NCI-H1048 (cell line): ENCODE measurements at regions not wholly inside any gene's neighbourhood (a gene's known extent, or its start where the extent isn't known, plus 50 kb on each side); places are given as distances from the start of the nearest gene placed in this dataset.
"Not testable (repeated sequence)": the region's sequence is repeated elsewhere in the genome, so short reads cannot be mapped to it uniquely, and the experiment has no call there.

Experiments used
- DNase-seq: peaks from one replicate; lab custom pipeline; 2025; lab: John Stamatoyannopoulos, UW

DNA sequence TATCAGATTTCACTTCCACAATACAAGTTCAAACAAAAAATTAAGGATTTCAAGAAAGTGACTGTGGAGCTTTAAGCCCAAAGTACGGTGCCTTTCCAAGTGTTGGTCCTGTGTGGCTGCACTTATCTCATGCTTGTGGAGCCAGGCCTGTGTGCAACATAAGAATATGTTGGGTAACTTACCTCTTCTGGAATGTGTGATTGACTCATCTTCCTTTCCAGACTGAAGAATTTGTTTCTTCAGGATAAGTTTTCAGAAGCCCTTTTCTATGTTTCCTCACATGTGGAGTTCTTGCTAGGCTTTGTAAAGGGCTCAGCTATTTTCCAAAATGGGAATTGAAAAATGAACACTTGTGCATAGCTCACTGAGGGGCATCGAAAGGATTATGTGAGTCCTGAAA is 485.1 kb upstream of the PAPPA start:
- no peak for DNase-seq

DNA sequence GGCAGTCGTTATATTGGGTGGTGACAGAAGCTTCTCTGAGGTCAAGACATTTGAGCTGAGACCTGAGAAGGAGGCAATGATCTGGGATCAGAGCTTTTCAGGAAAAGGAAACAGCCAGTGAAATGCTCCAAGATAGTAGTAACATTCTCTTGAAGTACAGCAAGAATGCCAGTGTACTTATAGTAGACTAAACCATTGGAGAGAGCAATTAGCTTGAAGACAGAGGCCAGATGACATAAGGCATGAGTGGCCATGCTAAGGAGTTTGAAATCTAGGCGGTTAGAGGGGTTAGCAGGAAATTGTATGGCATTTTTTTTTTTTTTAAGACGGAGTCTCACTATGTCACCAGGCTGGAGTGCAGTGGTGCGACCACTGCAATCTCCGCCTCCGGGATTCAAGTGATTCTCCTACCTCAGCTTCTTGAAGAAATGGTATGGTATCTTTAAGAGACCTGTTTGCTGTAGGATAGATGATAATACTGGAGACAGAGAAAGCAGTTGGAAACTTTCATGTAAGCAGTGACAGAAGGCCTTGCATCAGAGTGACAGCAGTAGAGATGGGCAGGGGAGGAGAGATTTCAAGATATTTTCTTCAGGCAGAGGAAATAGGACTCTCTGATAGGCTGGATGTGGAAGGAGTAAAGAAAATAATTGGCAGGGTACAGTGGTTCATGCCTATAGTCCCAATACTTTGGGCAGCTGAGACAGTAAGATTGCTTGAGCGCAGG is 482.2 kb upstream of the PAPPA start:
- DNase-seq = no peak

DNA sequence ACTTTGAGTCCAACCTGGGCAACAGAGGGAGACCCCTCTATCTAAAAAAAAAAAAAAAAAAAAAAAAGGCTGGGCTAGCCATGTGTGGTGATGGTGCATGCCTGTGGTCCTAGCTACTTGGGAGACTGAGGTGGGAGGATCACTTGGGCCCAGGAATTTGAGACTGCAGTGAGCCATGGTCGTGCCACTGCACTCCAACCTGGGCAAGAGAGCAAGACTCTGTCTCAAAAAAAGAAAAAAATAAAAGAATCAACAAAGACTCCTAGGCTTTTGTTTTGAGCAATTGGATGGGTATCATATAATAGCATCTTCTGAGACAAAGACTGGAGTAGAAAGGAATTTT is 481.7 kb upstream of the PAPPA start:
- DNase-seq = no peak

DNA sequence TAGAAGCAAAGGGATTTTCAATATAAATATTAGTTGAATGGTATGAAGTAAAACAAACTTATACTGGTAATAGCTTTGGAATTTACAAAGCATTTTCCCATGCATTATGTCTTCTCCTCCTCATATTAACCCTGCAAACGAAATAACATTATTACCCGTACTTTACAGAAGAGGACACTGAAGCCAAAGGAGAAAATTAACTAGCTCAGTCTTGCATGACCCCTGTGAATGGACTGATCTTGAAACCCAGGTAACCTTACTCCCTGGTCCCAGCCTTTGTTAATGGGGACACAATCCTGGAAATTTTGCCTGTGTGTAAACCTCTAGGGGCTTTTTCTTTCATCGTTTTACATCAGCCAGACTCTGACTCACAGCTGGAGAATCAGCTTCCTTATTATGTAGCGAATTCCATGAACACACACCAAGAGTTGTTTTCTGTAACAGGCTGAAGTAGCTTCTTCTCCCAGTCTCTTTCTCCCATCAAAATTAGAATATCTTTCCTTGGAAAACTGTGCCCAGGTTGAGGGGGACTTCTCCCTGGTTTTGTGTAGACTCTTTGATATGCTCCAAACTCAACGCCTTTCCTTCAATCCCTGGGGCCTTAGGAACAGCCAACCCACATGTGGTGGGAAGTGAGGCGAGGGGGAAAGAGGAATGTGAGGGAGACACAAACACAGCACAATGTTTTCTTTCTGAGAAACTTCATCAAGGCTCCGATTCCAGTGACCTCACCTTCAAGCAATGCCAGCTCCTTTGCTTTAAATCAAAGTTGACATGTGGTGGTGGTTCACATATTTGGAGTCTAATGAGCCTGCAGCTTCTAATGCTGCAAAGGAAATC is 480.9 kb upstream of the PAPPA start:
- DNase-seq = no peak

DNA sequence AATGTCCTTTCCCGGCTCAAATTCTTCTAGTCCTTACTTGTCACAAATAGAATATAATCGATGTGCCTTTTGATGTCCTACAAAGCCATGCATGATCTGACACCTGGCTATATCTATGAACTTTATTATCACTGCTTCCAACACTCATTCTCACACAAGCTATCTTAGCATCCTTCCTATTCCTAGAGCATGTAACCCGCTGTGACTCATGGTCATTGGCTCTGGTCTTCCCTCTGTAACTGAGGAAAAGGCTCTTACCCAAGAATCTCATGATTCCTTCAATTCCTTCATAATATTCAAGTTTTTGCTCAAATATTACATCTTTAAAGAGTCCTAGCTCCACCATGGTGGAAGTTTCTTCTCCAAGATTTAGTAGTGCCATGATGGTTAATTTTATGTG is 480.0 kb upstream of the PAPPA start:
- no peak for DNase-seq

DNA sequence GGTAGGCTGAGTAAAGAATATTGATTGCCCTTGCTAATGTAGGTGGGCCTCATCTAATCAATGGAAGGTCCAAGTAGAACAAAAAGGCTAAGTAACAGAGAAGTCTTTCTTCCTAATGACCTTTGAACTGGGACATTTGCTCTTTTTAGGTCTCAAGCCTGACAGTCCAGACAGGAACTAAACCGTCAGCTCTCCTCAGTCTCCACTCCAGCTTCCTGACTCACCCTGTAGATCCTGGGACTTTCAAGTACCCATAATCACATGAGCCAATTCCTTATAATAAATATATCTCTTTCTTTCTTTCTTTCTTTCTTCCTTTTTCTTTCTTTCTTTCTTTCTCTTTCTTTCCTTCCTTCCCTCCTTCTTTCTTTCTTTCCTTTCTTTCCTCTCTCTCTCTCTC is 479.5 kb upstream of the PAPPA start:
- DNase-seq = no peak

DNA sequence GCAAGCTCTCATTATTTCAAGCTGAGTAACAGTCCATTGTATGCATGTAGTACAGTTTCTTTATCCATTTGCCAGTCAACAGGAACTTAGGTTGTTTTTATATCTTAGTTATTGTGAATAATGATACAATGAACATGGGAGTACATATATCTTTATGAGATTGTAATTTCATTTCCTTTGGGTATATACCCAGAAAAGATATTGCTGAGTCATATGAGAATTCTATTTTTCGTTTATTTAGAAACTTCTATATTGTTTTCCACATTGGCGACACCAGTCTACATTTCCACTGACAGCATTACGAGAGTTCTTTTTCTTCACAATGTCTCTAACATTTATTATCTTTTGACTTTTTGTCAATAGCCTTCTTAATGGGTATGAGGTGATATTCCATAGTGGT is 477.8 kb upstream of the PAPPA start:
- DNase-seq = no peak

DNA sequence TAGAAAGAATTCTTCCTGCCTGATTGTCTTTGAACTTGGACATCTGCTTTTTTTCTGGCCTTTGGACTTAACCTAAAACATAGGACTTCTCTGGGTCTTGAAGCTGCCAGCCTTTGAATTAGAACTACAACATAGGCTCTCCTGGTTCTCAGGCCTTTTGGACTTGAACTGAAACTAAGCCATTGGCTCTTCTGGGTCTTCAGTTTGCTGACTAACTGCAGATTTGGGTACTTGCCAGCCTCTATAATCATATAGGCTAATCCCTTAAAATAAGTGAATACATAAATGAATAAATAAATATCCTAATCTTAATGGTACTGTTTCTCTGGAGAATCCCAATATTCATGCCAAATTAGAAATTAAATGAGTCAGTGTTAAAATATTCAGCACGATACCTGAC is 473.4 kb upstream of the PAPPA start:
- no peak for DNase-seq

DNA sequence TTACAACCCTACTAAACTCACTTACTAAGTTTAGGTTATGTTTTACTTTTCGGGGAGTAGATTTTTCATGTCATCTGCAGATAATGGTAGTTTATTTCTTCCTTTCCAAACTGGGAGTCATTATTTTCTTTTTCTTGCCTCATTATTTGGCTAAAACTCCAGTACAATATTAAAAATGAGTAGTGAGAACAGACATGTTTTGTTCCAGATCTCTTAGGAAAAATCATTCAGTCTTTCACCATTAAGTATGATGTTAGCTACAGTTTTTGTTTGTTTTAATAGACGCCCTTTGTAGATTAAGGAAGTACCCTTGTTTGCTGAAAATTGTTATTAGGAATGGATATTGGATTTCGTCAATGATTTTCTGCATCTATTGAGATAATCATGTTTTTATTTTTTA is 472.0 kb upstream of the PAPPA start:
- DNase-seq = no peak

DNA sequence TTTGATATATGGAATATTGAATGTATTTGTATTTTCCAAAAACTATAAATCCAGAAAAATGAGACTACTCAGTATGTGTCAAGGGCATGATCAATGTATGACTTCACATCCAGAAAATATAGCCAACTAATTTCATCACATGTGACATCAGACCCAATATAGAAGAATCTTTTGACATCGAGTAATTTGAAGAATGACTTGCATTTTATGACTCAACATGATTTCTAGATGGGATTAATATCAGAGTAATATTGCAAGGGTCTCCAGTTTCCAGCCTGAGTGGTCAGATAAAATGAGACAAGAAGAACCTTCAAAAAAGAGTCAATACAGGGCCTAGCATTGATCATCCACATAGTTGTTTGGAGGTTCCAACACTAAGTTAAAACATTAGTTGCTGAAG is 467.5 kb upstream of the PAPPA start:
- DNase-seq = no peak

DNA sequence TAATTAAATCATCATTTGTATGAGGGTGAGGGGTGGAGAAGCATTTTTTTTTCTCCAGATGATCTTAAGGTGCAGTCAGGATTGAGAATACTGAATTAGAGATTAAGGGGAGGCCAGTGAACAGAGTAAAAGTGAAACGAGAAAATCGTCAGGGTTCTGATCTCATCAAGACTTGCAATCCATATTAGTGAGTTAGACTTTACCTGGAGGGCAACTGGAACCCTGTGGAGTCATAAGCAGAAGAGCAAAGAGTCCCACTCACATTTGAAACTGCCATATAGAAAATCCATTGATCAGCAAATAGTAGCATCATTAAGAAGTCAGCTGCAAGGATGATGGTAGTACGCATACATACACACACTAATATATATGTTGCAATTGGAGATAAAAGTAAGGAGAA is 466.2 kb upstream of the PAPPA start:
- no peak for DNase-seq

DNA sequence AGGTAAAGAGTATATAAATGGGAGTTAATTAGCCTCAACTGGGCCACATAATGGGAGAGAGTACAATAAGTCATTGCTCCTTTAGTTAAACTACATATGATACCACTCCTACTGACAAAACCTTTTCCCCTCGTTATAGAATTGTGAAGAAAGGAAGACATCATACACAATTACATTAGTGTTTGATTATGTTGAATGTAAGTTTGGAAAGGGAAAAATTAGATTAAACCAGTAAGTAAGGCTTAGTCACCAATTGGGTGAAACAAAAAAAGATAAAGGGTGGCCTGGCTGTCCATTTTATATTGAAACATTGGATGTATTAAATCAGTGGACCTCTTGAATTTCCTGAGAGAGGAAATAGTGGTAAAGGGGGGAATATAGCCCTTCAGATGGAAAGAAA is 464.3 kb upstream of the PAPPA start:
- no peak for DNase-seq

DNA sequence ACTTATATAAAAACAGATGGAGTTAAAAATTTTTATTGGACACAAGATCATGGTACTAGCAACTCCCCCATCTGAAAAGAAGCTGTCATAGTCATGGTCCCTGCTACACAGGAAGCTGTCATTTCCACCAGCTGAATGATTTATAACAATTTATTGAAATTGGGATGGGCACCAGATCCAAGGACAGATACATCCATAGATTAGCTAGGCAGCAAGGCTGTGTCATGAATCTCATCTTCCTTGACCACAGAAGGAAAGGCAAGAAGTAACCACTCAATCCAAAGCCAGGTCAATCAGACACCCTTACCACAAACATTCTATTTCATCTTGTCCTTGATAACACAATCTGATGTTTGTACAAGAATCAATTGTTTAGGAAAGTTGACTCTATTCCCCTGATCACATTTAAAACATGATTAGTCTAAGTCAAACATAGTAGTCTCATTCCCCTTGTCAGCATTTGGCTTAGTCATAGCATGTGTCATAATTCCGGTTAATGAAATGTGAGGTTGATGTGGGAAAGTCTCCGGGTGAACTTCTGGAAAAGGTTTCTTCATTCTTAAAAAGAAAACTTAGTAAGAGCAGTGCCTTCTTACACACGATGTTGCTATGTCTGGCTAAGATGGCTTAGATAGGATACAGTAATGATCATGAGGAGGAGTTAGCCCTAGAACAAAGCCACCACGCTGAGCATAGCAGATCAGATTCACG is 462.6 kb upstream of the PAPPA start:
- DNase-seq = no peak

DNA sequence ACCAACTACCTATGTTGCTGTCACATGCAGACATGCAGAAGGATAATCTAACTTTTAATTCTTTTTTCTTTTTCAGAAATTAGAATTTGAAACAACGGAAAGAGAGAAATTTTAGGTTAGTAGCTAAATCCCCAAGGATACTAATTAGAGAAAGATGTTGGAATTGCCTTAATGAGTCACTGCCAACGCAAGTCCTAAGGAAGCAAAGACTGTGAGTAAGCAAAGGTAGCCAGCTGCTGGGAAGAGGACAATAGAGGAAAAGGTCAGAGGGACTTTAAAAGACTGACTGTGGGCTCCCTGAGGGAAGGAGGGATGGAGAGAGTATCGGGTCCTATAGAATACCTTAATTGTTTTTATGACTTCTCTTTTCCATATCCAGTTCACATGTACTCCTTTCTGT is 461.9 kb upstream of the PAPPA start:
- no peak for DNase-seq

DNA sequence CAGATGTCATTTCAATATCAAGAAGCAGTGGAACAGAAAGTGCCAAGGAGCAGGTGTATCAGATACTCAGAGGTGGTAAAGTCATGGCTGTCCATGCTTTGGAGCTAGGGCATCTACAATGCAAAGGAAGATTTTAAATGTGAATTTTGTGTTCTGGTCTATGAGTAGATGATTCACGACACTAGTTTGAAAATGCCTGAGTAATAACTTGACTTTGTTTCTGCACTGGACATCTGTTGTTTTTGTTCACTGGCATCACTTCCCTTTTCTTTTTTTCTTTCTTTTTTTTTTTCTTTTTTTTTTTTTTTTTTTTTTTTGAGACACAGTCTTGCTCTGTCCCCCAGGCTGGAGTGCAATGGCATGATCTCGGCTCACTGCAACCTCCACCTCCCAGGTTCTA is 460.7 kb upstream of the PAPPA start:
- not testable (repeated sequence) for DNase-seq

DNA sequence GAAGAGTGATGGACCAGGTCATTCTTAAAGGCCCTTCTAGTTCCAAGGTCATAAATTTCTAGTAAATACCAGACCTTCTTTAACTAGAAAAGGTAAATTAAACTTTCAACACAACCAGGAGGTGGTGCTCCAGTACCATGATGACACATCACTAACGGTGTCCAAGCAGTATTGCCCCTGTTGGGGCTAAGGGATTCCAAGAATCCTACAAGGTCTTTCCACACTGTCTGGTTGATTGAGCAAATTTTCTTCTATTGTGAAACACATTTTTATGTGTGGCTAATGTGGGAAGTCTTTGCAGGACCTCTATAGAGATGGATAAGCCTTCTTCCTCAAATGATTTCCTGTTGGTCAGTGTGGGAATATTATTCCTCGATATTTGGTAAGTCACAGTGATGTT is 459.6 kb upstream of the PAPPA start:
- no peak for DNase-seq

DNA sequence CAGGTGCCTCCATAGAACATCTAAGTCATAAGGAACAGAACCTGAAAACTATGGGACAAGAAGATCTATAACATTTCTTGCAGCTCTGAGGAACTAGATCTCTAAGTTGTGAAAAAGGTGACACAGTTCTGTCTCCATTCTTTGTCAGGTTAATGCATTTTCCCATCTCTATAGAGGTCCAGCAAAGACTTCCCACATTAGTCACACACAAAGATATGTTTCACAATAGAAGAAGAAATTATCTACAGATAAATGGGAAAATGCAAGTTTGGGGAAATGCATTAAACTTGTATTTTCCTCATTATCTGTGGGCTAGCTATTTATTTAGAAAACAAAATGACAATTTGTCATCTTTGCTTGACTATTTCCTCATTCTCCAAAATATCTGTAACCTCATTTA is 458.6 kb upstream of the PAPPA start:
- DNase-seq = no peak

DNA sequence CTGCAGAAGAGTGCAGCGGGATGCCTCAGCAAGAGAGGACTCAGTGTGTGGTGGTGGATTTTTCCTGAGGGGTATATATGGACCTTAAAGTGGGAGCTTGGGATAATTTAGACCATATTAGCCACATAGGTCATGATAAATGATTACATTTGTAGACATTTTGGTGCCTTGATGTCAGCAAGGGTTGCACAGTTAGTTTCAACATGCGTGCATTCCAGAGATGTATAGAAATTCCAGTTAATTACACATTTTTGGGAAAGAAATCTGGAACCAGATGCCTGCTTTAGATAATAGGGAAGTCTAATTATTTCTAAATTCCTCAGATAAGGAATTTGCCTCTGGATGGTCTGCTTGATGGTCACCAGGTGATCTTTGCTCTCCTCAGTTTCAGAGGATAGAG is 440.6 kb upstream of the PAPPA start:
- DNase-seq = no peak

DNA sequence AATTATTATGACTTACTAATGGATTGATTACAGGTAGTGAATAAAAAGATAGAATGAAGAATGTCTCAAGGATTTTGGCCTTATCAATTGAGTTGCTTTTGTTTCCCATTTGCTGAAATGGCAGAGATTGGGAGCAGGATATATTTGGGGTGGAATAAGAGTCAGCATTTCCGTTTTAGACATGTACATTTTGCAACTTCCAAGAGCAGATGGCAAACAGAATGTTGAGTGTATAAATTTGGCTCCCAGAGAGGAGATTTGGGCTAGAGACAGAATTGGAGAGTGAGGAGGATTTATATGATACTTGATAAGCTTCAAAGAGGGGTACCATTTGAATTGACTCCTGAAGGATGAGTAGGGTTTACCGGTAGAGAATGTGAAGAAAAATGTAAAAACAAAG is 437.9 kb upstream of the PAPPA start:
- no peak for DNase-seq

DNA sequence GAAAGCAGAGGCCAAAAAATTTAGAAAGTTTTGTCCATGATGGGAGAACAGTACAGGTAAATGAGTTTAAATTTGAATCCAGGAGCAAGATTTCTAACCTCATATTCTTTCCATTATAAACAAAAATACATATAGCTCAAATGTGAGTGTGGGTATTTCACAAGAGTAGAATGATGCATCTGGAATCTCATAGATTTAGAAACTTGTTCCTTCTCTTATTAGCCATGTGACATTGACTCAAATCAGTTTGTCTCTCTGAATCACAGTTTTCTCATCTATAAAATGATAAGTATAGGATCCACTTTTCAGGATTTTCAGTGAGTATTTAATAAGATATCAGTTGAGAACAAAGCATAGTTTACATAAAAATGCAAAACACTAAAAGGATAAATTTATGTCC is 436.3 kb upstream of the PAPPA start:
- DNase-seq = no peak

DNA sequence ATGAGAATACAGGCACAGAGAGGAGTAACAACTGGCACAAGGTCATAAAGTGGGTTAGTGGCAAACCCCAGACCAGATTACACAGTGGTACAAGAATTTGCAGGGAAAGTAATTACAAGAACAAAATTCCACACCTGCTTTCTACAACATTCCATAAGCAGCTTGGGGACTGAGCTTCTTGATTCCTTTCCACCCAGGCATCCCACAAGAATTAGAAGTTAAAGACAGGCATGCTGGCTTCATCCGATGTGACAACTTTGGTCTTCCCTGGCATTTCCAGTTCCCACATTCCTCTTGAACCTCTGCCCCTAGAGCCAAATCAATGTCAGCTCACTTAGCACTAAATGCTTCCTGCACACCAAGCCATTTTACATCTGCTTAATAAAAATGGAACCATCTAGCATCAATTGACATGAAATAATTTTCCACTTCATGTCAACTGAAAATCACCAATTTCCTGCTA is 435.8 kb upstream of the PAPPA start:
- DNase-seq = no peak

DNA sequence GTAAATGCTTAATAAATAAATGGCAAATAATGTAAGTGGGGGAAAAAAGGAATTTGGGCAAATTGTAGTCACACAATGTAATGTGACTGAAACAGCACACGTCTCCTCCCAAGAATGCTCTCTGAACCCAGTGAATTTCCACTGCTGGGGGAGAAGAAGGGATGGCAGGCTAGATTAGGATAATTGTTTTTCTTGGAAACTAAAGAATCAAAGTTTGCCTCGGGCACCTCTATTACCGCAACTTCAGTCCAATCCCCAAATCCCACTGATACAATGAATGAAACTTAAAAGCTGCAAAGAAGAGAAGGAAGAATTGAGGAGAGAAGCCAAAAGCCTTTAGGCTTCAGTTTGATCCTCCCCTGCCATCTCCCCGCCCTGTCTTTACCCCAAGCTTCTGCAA is 423.2 kb upstream of the PAPPA start:
- DNase-seq = no peak

DNA sequence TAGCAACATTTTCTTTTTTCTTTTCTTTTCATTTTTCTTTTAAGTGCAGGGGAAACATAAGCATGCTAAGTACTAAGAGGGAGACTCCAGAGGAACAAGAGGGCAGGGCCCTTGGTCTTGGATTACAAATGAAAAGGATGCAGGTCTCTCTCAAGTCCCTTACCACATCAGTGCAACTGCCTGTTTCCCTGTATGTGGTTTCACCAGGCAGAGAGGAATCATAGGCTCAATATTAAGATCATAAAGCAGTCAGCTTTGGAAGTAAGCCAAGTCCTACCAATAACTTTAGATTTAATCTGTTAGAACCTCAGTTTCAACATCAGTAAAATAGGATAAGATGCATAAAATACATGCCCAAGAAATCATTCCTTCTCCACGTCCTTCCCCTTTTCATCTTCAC is 422.7 kb upstream of the PAPPA start:
- no peak for DNase-seq
